GM18868 (cell line): ENCODE measurements at regions not wholly inside any gene's neighbourhood (a gene's known extent, or its start where the extent isn't known, plus 50 kb on each side); places are given as distances from the start of the nearest gene placed in this dataset.

Experiments
- ATAC-seq: cut with Tn5 transposase; IDR thresholded peaks from one replicate; pipeline ENCODE4 v1.9.1; 2021; ENCODE audit warnings: mild to moderate bottlenecking, moderate library complexity; ENCODE audit not compliant: unreplicated experiment

GRCh38 chr4:152100379-152101201 is 339.8 kb upstream of the GATB start:
- no peak for ATAC-seq

GRCh38 chr4:152099981-152100378 is 339.2 kb upstream of the GATB start:
- ATAC-seq = no peak

- no peak for ATAC-seq
These were observed 338.7 kb upstream of the GATB start for GRCh38 chr4:152099555-152099954.

- ATAC-seq = no peak
These were observed 338.2 kb upstream of the GATB start for GRCh38 chr4:152099061-152099425.

- ATAC-seq = no peak
These were observed 337.7 kb upstream of the GATB start for GRCh38 chr4:152098365-152099060.

- ATAC-seq = no peak
These were observed 336.6 kb upstream of the GATB start for GRCh38 chr4:152097371-152097770.

- no peak for ATAC-seq
These were observed 334.9 kb upstream of the GATB start for GRCh38 chr4:152095701-152096070.

GRCh38 chr4:152094970-152095700 is 334.3 kb upstream of the GATB start:
- no peak for ATAC-seq

GRCh38 chr4:152091405-152091804 is 330.6 kb upstream of the GATB start:
- ATAC-seq = no peak

- ATAC-seq = no peak
These were observed 329.7 kb upstream of the GATB start for GRCh38 chr4:152090543-152090942.

GRCh38 chr4:152089584-152089983 is 328.8 kb upstream of the GATB start:
- no peak for ATAC-seq

GRCh38 chr4:152087335-152087734 is 326.5 kb upstream of the GATB start:
- ATAC-seq = no peak

- no peak for ATAC-seq
These were observed 324.9 kb upstream of the GATB start for GRCh38 chr4:152085657-152086056.

- no peak for ATAC-seq
These were observed 322.5 kb upstream of the GATB start for GRCh38 chr4:152083338-152083737.

GRCh38 chr4:152081024-152081423 is 320.2 kb upstream of the GATB start:
- ATAC-seq = peak; percentile 38

- ATAC-seq = no peak
These were observed 318.9 kb upstream of the GATB start for GRCh38 chr4:152079543-152080293.

- ATAC-seq = no peak
These were observed 318.3 kb upstream of the GATB start for GRCh38 chr4:152079079-152079478.

GRCh38 chr4:152077582-152077981 is 316.8 kb upstream of the GATB start:
- ATAC-seq = no peak

- ATAC-seq = no peak
These were observed 314.6 kb upstream of the GATB start for GRCh38 chr4:152075253-152075928.

- ATAC-seq = no peak
These were observed 313.8 kb upstream of the GATB start for GRCh38 chr4:152074573-152074972.

GRCh38 chr4:152074088-152074437 is 313.3 kb upstream of the GATB start:
- no peak for ATAC-seq
